ENCODE measurements at regions not wholly inside any gene's neighbourhood (a gene's known extent, or its start where the extent isn't known, plus 50 kb on each side); places are given as distances from the start of the nearest gene placed in this dataset.

- H3K27me3 ChIP-seq, result no peaks in the 10 kb centered on the region
- H3K36me3 ChIP-seq, result no peaks in the 10 kb centered on the region
- H3K27ac ChIP-seq, result no peak overlapping the region
- intact Hi-C loops (cut with DNase I), result no loop called here
- no peak for TF ChIP-seq POLR2A (IDR thresholded peaks at IDR 0.05)
- TF ChIP-seq, protein P1, sequence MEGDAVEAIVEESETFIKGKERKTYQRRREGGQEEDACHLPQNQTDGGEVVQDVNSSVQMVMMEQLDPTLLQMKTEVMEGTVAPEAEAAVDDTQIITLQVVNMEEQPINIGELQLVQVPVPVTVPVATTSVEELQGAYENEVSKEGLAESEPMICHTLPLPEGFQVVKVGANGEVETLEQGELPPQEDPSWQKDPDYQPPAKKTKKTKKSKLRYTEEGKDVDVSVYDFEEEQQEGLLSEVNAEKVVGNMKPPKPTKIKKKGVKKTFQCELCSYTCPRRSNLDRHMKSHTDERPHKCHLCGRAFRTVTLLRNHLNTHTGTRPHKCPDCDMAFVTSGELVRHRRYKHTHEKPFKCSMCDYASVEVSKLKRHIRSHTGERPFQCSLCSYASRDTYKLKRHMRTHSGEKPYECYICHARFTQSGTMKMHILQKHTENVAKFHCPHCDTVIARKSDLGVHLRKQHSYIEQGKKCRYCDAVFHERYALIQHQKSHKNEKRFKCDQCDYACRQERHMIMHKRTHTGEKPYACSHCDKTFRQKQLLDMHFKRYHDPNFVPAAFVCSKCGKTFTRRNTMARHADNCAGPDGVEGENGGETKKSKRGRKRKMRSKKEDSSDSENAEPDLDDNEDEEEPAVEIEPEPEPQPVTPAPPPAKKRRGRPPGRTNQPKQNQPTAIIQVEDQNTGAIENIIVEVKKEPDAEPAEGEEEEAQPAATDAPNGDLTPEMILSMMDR (IDR thresholded peaks at IDR 0.05), result no peak
- no peak for TF ChIP-seq POLR2AphosphoS5 (IDR thresholded peaks at IDR 0.05; ENCODE audit: insufficient read depth in 1 of 2, low read depth in 1 of 2)
- no peak for DNase-seq (ENCODE audit: extremely low spot score in 2 of 2)
- no peak overlapping the region for H3K4me3 ChIP-seq
- H3K4me1 ChIP-seq, result peaks cover 35% of the 10 kb centered on the region
- no peaks in the 10 kb centered on the region for H3K9me3 ChIP-seq
Measured at GRCh38 chr2:64217198-64217869, 73.1 kb upstream of the PELI1 start.

- Histone ChIP-seq H3K9me3 (no peaks in the 10 kb centered on the region), H3K27me3 (no peaks in the 10 kb centered on the region), H3K4me3 (no peak overlapping the region), H3K4me1 (peaks cover 44% of the 10 kb centered on the region), H3K27ac (no peak overlapping the region), H3K36me3 (no peaks in the 10 kb centered on the region)
- no peak for DNase-seq (ENCODE audit: extremely low spot score in 2 of 2)
- TF ChIP-seq POLR2AphosphoS5 (IDR thresholded peaks at IDR 0.05; ENCODE audit: insufficient read depth in 1 of 2, low read depth in 1 of 2) (no peak), POLR2A (IDR thresholded peaks at IDR 0.05) (no peak)
- TF ChIP-seq, protein P1 (IDR thresholded peaks at IDR 0.05), result no peak
- intact Hi-C loops (cut with DNase I), result no loop called here
Measured at GRCh38 chr2:64218137-64218802, 74.0 kb upstream of the PELI1 start.

- no peak for DNase-seq (ENCODE audit: extremely low spot score in 2 of 2)
- H3K36me3 ChIP-seq, result no peaks in the 10 kb centered on the region
- H3K27ac ChIP-seq, result no peak overlapping the region
- no peaks in the 10 kb centered on the region for H3K9me3 ChIP-seq
- H3K27me3 ChIP-seq, result no peaks in the 10 kb centered on the region
- H3K4me3 ChIP-seq, result no peak overlapping the region
- intact Hi-C loops (cut with DNase I), result no loop called here
- peaks cover 38% of the 10 kb centered on the region for H3K4me1 ChIP-seq
- TF ChIP-seq POLR2AphosphoS5 (IDR thresholded peaks at IDR 0.05; ENCODE audit: insufficient read depth in 1 of 2, low read depth in 1 of 2) (no peak), POLR2A (IDR thresholded peaks at IDR 0.05) (no peak)
- TF ChIP-seq, protein P1 (IDR thresholded peaks at IDR 0.05), result no peak
Measured at GRCh38 chr2:64219149-64219548, 74.9 kb upstream of the PELI1 start.

- Histone ChIP-seq H3K27ac (no peak overlapping the region), H3K36me3 (no peaks in the 10 kb centered on the region), H3K4me1 (peaks cover 29% of the 10 kb centered on the region), H3K4me3 (no peak overlapping the region), H3K27me3 (no peaks in the 10 kb centered on the region), H3K9me3 (no peaks in the 10 kb centered on the region)
- intact Hi-C loops (cut with DNase I), result no loop called here
- no peak for TF ChIP-seq POLR2A (IDR thresholded peaks at IDR 0.05)
- DNase-seq (ENCODE audit: extremely low spot score in 2 of 2), result no peak
Measured at GRCh38 chr2:64220265-64220664, 76.0 kb upstream of the PELI1 start.

- Histone ChIP-seq H3K4me3 (no peak overlapping the region), H3K36me3 (no peaks in the 10 kb centered on the region), H3K27me3 (no peaks in the 10 kb centered on the region), H3K27ac (no peak overlapping the region), H3K9me3 (no peaks in the 10 kb centered on the region), H3K4me1 (peaks cover 29% of the 10 kb centered on the region)
- no peak for DNase-seq (ENCODE audit: extremely low spot score in 2 of 2)
- TF ChIP-seq POLR2A (IDR thresholded peaks at IDR 0.05), result no peak
- TF ChIP-seq POLR2AphosphoS5 (IDR thresholded peaks at IDR 0.05; ENCODE audit: insufficient read depth in 1 of 2, low read depth in 1 of 2), result no peak
- TF ChIP-seq, protein P1 (IDR thresholded peaks at IDR 0.05), result no peak
- intact Hi-C loops (cut with DNase I), result no loop called here
Measured at GRCh38 chr2:64220894-64221617, 76.8 kb upstream of the PELI1 start.
